Pancreas (tissue), 10 donors: ENCODE measurements at regions not wholly inside any gene's neighbourhood (a gene's known extent, or its start where the extent isn't known, plus 50 kb on each side); places are given as distances from the start of the nearest gene placed in this dataset.

ENCODE experiments used
- ATAC-seq, 4 donors: fragments of 200-7000 bp; cut with Tn5 transposase; one replicate each; pipeline versions ENCODE4 v1.8.0 to v1.9.1; 2020; ENCODE audit warnings: mild to moderate bottlenecking in 4 of 4, moderate library complexity in 4 of 4
- DNase-seq, 6 donors: peaks; one replicate each; pipeline ENCODE4 v3.0.0-alpha.2; 2020
- FAIRE-seq: peaks from 2 replicates; lab custom pipeline; 2012; peaks lifted over from hg19 to GRCh38; lab: Jason Lieb, UNC
- H3K27ac ChIP-seq, 4 donors: fragments of 200-600 bp; sonication (generic); 1 replicate in 3 of 4; 2 replicates in 1 of 4; pipeline versions ENCODE4 v1.5.0 to v1.8.0; 2020
- H3K27me3 ChIP-seq, 4 donors: fragments of 200-600 bp; one replicate each; pipeline ENCODE4 v1.8.0; 2021
- H3K36me3 ChIP-seq, 3 donors: fragments of 200-600 bp; sonication (generic) in 1 of 3; one replicate each; pipeline versions ENCODE4 v1.5.0 to v1.8.0; 2020 to 2021
- H3K4me1 ChIP-seq, 3 donors: fragments of 200-600 bp; one replicate each; pipeline ENCODE4 v1.8.0; 2021
- H3K4me3 ChIP-seq, 4 donors: fragments of 200-600 bp; sonication (generic) in 2 of 4; one replicate each; pipeline versions ENCODE4 v1.5.0 to v1.8.0; 2020 to 2021
- H3K9me3 ChIP-seq, 4 donors: fragments of 200-600 bp; one replicate each; pipeline ENCODE4 v1.8.0; 2021
- CTCF ChIP-seq, 4 donors: fragments of 200-600 bp; sonication (generic) in 3 of 4; IDR thresholded peaks; one replicate each; pipeline versions ENCODE4 v1.5.0 to v1.8.0; 2021; ENCODE audit warnings: antibody characterized with exemption in 4 of 4
- WGBS, 2 donors: extraction: QIAGEN DNeasy Blood & Tissue Kit; methylation state at CpG; one replicate each; pipeline ENCODE4 v1.1.7; 2013; 5-methylcytosine and 5-hydroxymethylcytosine counted together
- intact Hi-C, 3 donors: fragments of 100-400 bp; cut with DNase I; formaldehyde crosslinking; loops; one replicate each; pipeline versions ENCODE4 v1.11.1 to v1.14.2; 2022
- donor health status: healthy with polysubstance abuse.
- donor health status: DM: no; HTN: no; CAD: no; lungs with moderate emphysema.
- donor health status: DM: no; HTN: no; CAD: no.
- donor health status: control.
- donor health status: control.
- donor health status: Bipolar disorder and iron deficiency.
- donor health status: DM: yes; HTN: yes; CAD: no.
- donor health status: DM: no; HTN: no; CAD: no.
- donor health status: DM: no; HTN: no; CAD: no.
- donor health status: DM: yes; HTN: yes; CAD: no.

DNA sequence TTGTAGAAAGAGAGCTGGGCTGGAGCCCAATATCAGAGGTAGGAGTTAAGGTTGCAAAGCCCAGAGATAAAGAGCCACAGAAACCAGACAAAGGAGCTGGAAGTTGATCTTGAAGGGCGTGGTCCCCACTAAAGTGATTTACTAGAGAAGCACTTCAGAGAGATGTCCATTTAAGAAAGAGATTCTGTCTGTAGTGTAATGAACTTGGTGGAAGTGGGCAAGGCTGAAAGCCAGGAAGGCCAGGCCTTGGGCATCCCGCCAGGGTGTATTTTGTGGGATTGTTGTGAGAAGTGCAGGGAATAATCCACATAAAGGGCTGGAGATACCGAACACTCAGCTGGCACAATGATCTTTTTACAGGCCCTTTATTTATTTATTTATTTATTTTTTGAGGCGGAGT lies 1398.8 kb downstream of the TBC1D22A start:
- 66 to 77% methylated on average over 4 of the region's 4 CpGs for WGBS, 2 donors
- Histone ChIP-seq H3K27me3 (peaks cover 0 to 3% (median 0%) of the 10 kb centered on the region in 4 donors), H3K4me3 (no peak overlapping the region), H3K27ac (no peak overlapping the region), H3K4me1 (no peaks in the 10 kb centered on the region), H3K36me3 (no peaks in the 10 kb centered on the region), H3K9me3 (no peaks in the 10 kb centered on the region)
- intact Hi-C loops = no loop called here
- ATAC-seq (no peak), DNase-seq (no peak), FAIRE-seq (no peak)
- TF ChIP-seq CTCF (IDR thresholded peaks at IDR 0.05) = no peak

DNA sequence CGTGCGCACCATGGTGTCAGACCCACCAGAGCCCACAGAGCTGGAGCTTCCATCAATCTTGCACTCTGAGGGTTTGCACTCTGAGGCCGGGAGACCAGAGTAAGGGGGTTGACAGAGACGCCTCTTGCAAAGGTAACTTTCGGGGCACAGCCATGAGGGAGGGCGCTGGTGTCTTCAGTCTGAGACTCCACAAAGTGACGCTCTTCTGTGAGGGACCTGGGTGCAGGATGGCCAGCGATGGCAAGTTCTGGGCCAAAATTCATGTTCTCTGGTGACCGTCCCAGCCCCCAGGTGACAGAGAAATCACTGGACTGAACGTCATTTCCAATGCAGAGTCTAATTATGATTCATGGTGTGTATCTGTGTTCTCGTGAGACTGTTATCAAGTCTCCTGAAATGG lies 1395.2 kb downstream of the TBC1D22A start:
- Histone ChIP-seq H3K27me3 (no peaks in the 10 kb centered on the region), H3K4me1 (no peaks in the 10 kb centered on the region), H3K27ac (no peak overlapping the region), H3K9me3 (no peaks in the 10 kb centered on the region), H3K4me3 (no peak overlapping the region), H3K36me3 (no peaks in the 10 kb centered on the region)
- 66 to 77% methylated on average over 11 of the region's 11 CpGs for WGBS, 2 donors
- ATAC-seq = no peak
- TF ChIP-seq CTCF (IDR thresholded peaks at IDR 0.05) = no peak
- no peak for FAIRE-seq
- intact Hi-C loops = no loop called here
- no peak for DNase-seq

- no peak for FAIRE-seq
- Histone ChIP-seq H3K9me3 (no peaks in the 10 kb centered on the region), H3K27me3 (no peaks in the 10 kb centered on the region), H3K36me3 (no peaks in the 10 kb centered on the region), H3K27ac (no peak overlapping the region), H3K4me3 (no peak overlapping the region), H3K4me1 (no peaks in the 10 kb centered on the region)
- no peak for ATAC-seq
- TF ChIP-seq CTCF (IDR thresholded peaks at IDR 0.05) = no peak
- 52 to 60% methylated on average over 12 of the region's 12 CpGs for WGBS, 2 donors
- DNase-seq = no peak
- intact Hi-C loops = no loop called here
Measured at GRCh38 chr22:48156603-48157355, 1394.3 kb downstream of the TBC1D22A start.

DNA sequence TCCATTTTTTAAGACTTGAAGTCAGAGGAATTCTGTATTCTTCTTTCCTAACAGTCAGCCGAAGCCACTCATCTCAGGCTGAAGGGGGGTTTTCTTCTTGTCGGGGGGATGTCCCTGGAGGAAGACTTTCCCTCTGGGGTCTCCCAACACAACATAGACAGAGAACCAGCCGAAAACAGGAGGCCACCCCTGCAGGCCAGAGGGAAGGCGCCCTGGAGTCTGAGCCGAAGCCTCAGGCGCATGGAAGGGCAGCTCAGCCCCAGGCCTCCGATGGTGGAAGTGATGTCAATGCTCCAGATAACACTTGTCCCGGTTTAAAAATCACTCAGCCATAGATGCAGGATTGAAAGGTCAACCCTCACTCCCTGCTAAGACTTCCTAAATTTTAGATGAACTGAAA lies 1393.0 kb downstream of the TBC1D22A start:
- FAIRE-seq (no peak), DNase-seq (no peak), ATAC-seq (no peak)
- Histone ChIP-seq H3K9me3 (no peaks in the 10 kb centered on the region), H3K4me3 (no peak overlapping the region), H3K36me3 (no peaks in the 10 kb centered on the region), H3K4me1 (no peaks in the 10 kb centered on the region), H3K27ac (no peak overlapping the region), H3K27me3 (no peaks in the 10 kb centered on the region)
- TF ChIP-seq CTCF (IDR thresholded peaks at IDR 0.05) = no peak
- intact Hi-C loops = no loop called here
- 57 to 72% methylated on average over 8 of the region's 8 CpGs for WGBS, 2 donors

DNA sequence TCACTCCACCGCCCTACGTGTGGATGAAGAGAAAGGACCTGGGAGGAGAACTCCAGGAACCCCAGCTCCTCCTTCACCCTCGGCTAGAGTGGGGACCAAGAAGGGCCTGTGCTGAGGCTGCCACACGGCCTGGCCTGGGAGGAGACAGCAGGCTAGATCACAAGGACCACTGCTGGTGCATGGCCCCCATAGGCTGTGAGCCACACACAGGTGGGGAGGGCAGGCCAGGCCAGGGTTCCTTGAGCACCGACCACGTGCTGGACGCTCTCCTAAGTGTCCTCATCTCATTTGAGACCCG lies 1392.4 kb downstream of the TBC1D22A start:
- TF ChIP-seq CTCF (IDR thresholded peaks at IDR 0.05) = no peak

More for the DNA sequence above, 1392.4 kb downstream of the TBC1D22A start:
- Histone ChIP-seq H3K4me1 (no peaks in the 10 kb centered on the region), H3K27me3 (no peaks in the 10 kb centered on the region), H3K36me3 (no peaks in the 10 kb centered on the region), H3K9me3 (no peaks in the 10 kb centered on the region), H3K27ac (no peak overlapping the region), H3K4me3 (no peak overlapping the region)
- FAIRE-seq = no peak
- DNase-seq = no peak
- no peak for ATAC-seq
- 47 to 54% methylated on average over 6 to 8 of the region's 8 CpGs for WGBS, 2 donors
- intact Hi-C loops = no loop called here
